ENCODE measurements at regions not wholly inside any gene's neighbourhood (a gene's known extent, or its start where the extent isn't known, plus 50 kb on each side); places are given as distances from the start of the nearest gene placed in this dataset.
A peak's percentile ranks its signal among the peaks of the same experiment; 100 is the strongest.

DNA sequence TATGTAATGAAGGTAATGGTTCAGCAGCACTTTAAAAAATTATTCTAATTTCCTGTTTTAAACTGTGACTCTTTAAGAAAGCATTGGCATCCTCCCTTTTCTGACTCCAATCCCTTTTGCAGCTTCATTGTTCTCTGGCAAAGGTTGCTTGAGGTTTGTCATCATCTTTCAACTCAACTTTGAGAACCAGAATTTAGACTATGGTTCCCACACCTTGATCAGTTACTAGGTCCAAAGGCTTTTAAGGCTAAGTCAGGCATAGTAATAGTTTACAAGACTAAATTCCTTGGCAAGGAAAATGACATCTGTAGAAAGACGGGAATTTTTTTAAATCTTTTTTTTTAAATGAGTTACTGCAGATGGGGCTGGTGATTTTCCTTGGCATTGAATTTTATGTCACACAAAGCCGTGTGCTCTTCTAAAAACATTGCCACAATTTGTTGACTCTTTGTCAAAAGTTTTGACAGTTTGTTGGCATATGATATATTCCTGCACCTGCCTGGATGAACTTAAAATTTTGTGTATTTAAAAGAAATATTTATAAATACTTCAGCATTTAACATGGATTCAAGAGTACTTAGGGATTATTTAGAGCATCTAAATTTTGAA is 451.0 kb downstream of the MEIS1 start:
- Histone ChIP-seq H4K8ac (ENCODE audit: low read depth in 2 of 2, low read length in 2 of 2) (peak overlapping the region in 1 of 2 experiments; percentile 86; a peak in 2 of 4 replicates), H2AK5ac (ENCODE audit: low read depth, low read length) (no peak overlapping the region), H3K9ac (ENCODE audit: low read depth, low read length) (no peak overlapping the region), H4K91ac (ENCODE audit: insufficient read depth, low read depth, low read length) (no peak overlapping the region), H3K14ac (replicated peaks; ENCODE audit: low read depth, low read length) (peak overlapping the region; percentile 60; the same call in 1 of the 2 replicates), H3K56ac (ENCODE audit: extremely low read depth, insufficient read depth, low read length) (no peak overlapping the region), H2AK9ac (replicated peaks; ENCODE audit: low read depth, low read length, poor library complexity) (no peak overlapping the region), H3K4ac (ENCODE audit: low read depth, low read length) (peak overlapping the region; percentile 54; the same call in 1 of the 2 replicates), H2AFZ (replicated peaks; ENCODE audit: low read length, poor library complexity) (no peak overlapping the region), H3K4me2 (ENCODE audit: low read depth, low read length) (no peak overlapping the region), H3K27ac (ENCODE audit: insufficient read depth, low read length) (no peak overlapping the region), H2BK5ac (ENCODE audit: low read depth, low read length, poor library complexity, severe bottlenecking) (no peak overlapping the region), H3K18ac (ENCODE audit: low read depth, low read length) (peak overlapping the region; percentile 84; the same call in 1 of the 2 replicates), H4K20me1 (ENCODE audit: insufficient read depth, low read length) (no peaks in the 10 kb centered on the region), H3K23ac (ENCODE audit: low read depth, low read length) (0 out of 2 replicates have a peak overlapping the region, but pooled peaks have one; percentile 29), H2BK20ac (ENCODE audit: low read depth, low read length) (peak overlapping the region; percentile 94), H2BK15ac (ENCODE audit: low read depth, low read length) (peak overlapping the region; percentile 73; the same call in 2 of the 3 replicates), H4K5ac (ENCODE audit: low read depth, low read length) (no peak overlapping the region), H3K4me1 (ENCODE audit: control insufficient read depth, insufficient read depth, low read length) (peaks cover 9% of the 10 kb centered on the region), H3K4me3 (ENCODE audit: insufficient read depth, low read depth, low read length) (no peak overlapping the region), H3K79me1 (ENCODE audit: low read depth in 1 of 2, low read length in 2 of 2) (peaks cover 0 to 8% of the 10 kb centered on the region in 2 experiments; a peak in 1 of 4 replicates), H3K9me3 (ENCODE audit: control insufficient read depth, insufficient read depth, low read length) (no peaks in the 10 kb centered on the region), H3K27me3 (ENCODE audit: control insufficient read depth, insufficient read depth, low read length) (no peaks in the 10 kb centered on the region), H2BK120ac (ENCODE audit: low read depth, low read length) (peak overlapping the region; percentile 86; the same call in 1 of the 2 replicates), H3K9me1 (ENCODE audit: insufficient read depth, low read length) (peaks cover 13% of the 10 kb centered on the region), H3K36me3 (ENCODE audit: control insufficient read depth, insufficient read depth, low read length) (no peaks in the 10 kb centered on the region)
- BruUV-seq (replicated peaks) = no TSS peak
- DNase-seq (peak; percentile 53), ATAC-seq (ENCODE audit: low read depth) (no peak)
- CTCF ChIA-PET = no interaction called here
- in situ Hi-C loops (cut with MboI; ENCODE audit: low sequenced_read_pairs) = no loop called here
- TF ChIP-seq RFX5 (IDR thresholded peaks at IDR 0.05; ENCODE audit: low read depth, low read length) = no peak
- TF ChIP-seq MXI1 (IDR thresholded peaks at IDR 0.05; ENCODE audit: borderline replicate concordance, low read depth, low read length) = no peak
- TF ChIP-seq, protein P1, sequence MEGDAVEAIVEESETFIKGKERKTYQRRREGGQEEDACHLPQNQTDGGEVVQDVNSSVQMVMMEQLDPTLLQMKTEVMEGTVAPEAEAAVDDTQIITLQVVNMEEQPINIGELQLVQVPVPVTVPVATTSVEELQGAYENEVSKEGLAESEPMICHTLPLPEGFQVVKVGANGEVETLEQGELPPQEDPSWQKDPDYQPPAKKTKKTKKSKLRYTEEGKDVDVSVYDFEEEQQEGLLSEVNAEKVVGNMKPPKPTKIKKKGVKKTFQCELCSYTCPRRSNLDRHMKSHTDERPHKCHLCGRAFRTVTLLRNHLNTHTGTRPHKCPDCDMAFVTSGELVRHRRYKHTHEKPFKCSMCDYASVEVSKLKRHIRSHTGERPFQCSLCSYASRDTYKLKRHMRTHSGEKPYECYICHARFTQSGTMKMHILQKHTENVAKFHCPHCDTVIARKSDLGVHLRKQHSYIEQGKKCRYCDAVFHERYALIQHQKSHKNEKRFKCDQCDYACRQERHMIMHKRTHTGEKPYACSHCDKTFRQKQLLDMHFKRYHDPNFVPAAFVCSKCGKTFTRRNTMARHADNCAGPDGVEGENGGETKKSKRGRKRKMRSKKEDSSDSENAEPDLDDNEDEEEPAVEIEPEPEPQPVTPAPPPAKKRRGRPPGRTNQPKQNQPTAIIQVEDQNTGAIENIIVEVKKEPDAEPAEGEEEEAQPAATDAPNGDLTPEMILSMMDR (conservative IDR thresholded peaks at IDR 0.05; ENCODE audit: low read depth, low read length) = no peak
- no peak for TF ChIP-seq FOS (IDR thresholded peaks at IDR 0.05; ENCODE audit: low read depth, low read length)
- no peak for TF ChIP-seq RAD21 (IDR thresholded peaks at IDR 0.05; ENCODE audit: low read length)
- no peak for TF ChIP-seq MAFK (IDR thresholded peaks at IDR 0.05; ENCODE audit: low read depth, low read length)
- TF ChIP-seq CEBPB (IDR thresholded peaks at IDR 0.05; ENCODE audit: low read depth, low read length) = no peak
- no peak for TF ChIP-seq CHD1 (IDR thresholded peaks at IDR 0.05; ENCODE audit: low read depth, low read length)
- TF ChIP-seq NFE2L2 (IDR thresholded peaks at IDR 0.05; ENCODE audit: low read depth, low read length) = no peak
- WGBS, 2 experiments (ENCODE audit: extremely low coverage in 2 of 2, insufficient read length in 1 of 2) = no CpG with 5 or more reads among the region's 2 CpGs
- intact Hi-C loops (cut with micrococcal nuclease) = no loop called here
- POLR2A ChIA-PET (ENCODE audit: unreplicated experiment) = no interaction called here
- dilution Hi-C loops (cut with HindIII; ENCODE audit: low sequenced_read_pairs, unreplicated experiment) = no loop called here

Data from IMR-90 (cell line).